ENCODE measurements at regions not wholly inside any gene's neighbourhood (a gene's known extent, or its start where the extent isn't known, plus 50 kb on each side); places are given as distances from the start of the nearest gene placed in this dataset.

DNA sequence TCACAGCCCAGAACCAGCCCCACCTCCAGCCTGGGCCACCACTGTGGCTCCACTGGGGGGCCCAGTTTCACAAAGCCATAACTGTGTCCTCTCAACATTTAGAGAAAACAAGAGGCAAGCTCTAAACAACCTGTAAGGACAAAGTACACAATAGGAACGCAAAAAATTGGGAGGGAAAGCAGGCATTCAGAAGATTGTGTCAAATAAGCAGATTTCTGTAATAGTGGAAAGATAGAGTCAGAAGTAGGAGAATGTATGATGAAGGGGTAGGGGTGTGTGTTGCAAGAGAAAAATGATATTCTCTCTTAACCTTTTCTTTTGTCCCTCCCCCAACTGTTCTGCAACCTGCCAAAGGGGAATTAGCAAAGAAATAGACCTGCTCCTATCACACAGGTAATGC, 449.9 kb upstream of the NPVF start:
- no peak overlapping the region for H3K4me3 ChIP-seq (replicated peaks; ENCODE audit: low read depth, low read length)
- DNase-seq (ENCODE audit: extremely low read depth, low read depth), result no peak
- TF ChIP-seq, protein P1, sequence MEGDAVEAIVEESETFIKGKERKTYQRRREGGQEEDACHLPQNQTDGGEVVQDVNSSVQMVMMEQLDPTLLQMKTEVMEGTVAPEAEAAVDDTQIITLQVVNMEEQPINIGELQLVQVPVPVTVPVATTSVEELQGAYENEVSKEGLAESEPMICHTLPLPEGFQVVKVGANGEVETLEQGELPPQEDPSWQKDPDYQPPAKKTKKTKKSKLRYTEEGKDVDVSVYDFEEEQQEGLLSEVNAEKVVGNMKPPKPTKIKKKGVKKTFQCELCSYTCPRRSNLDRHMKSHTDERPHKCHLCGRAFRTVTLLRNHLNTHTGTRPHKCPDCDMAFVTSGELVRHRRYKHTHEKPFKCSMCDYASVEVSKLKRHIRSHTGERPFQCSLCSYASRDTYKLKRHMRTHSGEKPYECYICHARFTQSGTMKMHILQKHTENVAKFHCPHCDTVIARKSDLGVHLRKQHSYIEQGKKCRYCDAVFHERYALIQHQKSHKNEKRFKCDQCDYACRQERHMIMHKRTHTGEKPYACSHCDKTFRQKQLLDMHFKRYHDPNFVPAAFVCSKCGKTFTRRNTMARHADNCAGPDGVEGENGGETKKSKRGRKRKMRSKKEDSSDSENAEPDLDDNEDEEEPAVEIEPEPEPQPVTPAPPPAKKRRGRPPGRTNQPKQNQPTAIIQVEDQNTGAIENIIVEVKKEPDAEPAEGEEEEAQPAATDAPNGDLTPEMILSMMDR (IDR thresholded peaks at IDR 0.05; ENCODE audit: low read depth, low read length, missing control alignments), result no peak

DNA sequence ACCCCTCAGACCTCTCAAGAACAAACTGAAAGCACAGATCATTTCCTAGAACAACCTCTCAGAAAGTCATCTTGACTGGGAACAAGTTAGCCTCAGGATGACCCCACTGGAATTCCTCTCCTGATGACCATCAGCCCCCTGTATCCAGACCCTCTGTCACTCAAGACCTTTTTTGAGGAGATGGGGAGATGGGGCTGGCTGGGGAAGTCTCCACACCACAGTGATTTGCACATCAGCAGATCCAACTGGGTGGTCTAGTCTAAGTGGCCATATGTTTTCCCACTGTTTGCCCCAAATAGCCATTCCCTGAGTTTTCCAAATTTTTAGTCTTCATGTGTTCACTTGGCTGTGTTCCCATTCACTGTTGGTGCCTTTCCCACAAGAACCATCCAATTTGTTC, 452.4 kb upstream of the NPVF start:
- no peak for DNase-seq (ENCODE audit: extremely low read depth, low read depth)
- TF ChIP-seq, protein P1 (IDR thresholded peaks at IDR 0.05; ENCODE audit: low read depth, low read length, missing control alignments), result no peak
- no peak overlapping the region for H3K4me3 ChIP-seq (replicated peaks; ENCODE audit: low read depth, low read length)

DNA sequence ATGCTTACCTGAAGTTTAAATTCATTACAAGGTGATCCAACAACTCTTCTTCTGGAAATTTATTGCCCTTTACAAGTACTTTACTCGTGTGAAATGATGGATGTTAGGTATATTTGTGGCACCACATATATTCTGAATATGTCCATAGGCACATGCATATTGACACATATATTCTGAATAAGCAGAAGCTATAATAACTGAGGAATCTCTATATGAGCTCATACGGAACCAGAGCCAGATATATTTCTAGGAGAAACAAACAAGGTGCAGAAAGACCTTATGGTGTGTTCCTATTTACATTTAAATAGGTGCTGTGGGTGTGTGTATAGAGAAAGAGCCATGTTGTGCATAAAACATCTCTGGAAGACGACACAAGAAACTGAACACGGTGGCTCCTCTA, 456.1 kb upstream of the NPVF start:
- H3K4me3 ChIP-seq (replicated peaks; ENCODE audit: low read depth, low read length), result no peak overlapping the region
- DNase-seq (ENCODE audit: extremely low read depth, low read depth), result no peak
- TF ChIP-seq, protein P1 (IDR thresholded peaks at IDR 0.05; ENCODE audit: low read depth, low read length, missing control alignments), result no peak

DNA sequence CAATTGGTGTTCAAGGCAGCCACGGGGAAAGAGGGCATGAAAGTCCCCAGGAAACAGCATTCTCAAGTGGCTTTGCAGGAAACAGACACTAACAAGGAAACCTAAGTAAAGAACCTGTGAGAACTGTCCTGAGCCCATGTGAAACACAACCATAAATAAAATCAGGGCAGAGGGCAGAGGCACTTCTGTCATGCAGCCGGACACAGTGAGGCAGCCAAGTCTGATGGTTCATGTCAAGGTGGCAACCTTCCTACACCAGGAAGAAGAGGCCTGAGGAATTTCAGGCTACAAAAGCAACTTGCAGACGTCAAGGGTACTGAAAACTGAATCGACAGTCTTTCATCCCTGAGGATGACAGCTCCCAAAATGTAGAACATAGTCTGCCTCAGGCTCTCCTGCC, 458.2 kb upstream of the NPVF start:
- TF ChIP-seq, protein P1 (IDR thresholded peaks at IDR 0.05; ENCODE audit: low read depth, low read length, missing control alignments), result no peak
- H3K4me3 ChIP-seq (replicated peaks; ENCODE audit: low read depth, low read length), result no peak overlapping the region
- no peak for DNase-seq (ENCODE audit: extremely low read depth, low read depth)

DNA sequence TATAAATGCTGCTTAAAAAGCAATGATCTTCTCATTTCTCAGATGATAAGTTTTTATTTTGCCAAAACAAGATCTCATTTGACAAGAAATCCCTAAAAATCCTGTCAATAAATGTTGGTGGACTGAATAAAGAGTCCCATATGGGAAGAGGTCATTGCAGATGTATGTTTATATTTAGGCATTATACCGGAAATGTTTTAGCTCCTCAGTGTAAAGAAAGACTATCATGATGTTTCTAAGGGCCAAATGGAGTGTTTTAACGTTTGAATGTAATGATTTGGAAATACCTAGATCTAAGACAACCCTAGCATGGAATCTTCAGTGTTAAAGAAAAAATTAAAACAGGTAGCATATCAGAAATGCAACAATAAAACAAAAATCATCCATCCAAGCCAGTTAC, 457.8 kb upstream of the NFE2L3 start:
- no peak overlapping the region for H3K4me3 ChIP-seq (replicated peaks; ENCODE audit: low read depth, low read length)

DNA sequence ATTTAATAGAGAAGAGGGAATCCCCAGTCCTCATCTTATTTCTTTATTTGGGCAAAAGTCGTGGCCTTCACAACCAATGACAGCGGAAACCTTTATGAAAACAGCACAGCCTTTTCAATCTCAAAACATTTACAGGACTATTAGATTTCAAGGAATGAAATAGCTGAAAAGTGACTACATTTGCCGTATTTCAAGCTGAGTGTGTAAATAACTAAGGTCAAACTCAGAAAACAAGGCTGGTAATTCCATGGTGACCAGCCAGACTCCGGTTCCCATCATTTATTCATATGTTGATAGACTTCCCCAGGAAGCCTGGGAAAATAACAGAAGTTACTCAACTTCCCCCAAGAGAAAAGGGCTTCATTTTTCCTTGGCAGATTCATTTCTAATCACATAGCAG, 457.3 kb upstream of the NFE2L3 start:
- H3K4me3 ChIP-seq (replicated peaks; ENCODE audit: low read depth, low read length), result no peak overlapping the region
- no peak for DNase-seq (ENCODE audit: extremely low read depth, low read depth)
- TF ChIP-seq, protein P1 (IDR thresholded peaks at IDR 0.05; ENCODE audit: low read depth, low read length, missing control alignments), result no peak

More for the DNA sequence above, 457.8 kb upstream of the NFE2L3 start:
- no peak for DNase-seq (ENCODE audit: extremely low read depth, low read depth)
- TF ChIP-seq, protein P1 (IDR thresholded peaks at IDR 0.05; ENCODE audit: low read depth, low read length, missing control alignments), result no peak

DNA sequence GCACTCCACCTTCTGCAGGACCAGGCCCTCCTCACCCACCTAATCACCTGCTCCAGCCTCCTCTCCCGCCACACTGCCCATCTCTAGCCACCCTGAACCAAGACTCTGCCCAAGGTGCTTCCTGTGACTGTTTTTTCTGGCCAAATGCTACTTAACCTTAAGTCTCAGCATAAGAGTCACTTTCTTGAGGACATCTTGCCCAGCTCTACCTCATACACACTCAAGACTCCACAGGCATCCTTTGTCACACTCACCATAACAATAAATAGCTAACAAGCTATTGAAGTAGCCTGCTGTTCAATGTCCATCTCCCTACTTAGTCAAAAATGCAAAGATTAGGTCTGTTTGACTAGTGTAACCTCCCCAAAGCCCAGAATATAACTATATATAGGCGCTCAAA, 455.4 kb upstream of the NFE2L3 start:
- no peak for DNase-seq (ENCODE audit: extremely low read depth, low read depth)
- no peak overlapping the region for H3K4me3 ChIP-seq (replicated peaks; ENCODE audit: low read depth, low read length)
- TF ChIP-seq, protein P1 (IDR thresholded peaks at IDR 0.05; ENCODE audit: low read depth, low read length, missing control alignments), result no peak
